Lower lobe of right lung (tissue), 2 donors: ENCODE measurements at regions not wholly inside any gene's neighbourhood (a gene's known extent, or its start where the extent isn't known, plus 50 kb on each side); places are given as distances from the start of the nearest gene placed in this dataset.

ENCODE experiments used
- ATAC-seq, 2 donors: fragments of 200-7000 bp; cut with Tn5 transposase; one replicate each; pipeline ENCODE4 v1.9.1; 2020 to 2022; ENCODE audit warnings: mild to moderate bottlenecking in 2 of 2, moderate library complexity in 2 of 2
- DNase-seq: peaks from one replicate; pipeline ENCODE4 v3.0.0-alpha.2; 2020
- H3K27ac ChIP-seq: fragments of 200-600 bp; one replicate; pipeline ENCODE4 v1.8.0; 2022
- H3K27me3 ChIP-seq: fragments of 200-600 bp; one replicate; pipeline ENCODE4 v1.8.0; 2022; ENCODE audit warnings: low read depth
- H3K36me3 ChIP-seq: fragments of 200-600 bp; one replicate; pipeline ENCODE4 v1.8.0; 2022; ENCODE audit warnings: mild to moderate bottlenecking
- H3K4me1 ChIP-seq: fragments of 200-600 bp; one replicate; pipeline ENCODE4 v1.8.0; 2022
- H3K4me3 ChIP-seq: fragments of 200-600 bp; one replicate; pipeline ENCODE4 v1.8.0; 2022; ENCODE audit warnings: mild to moderate bottlenecking
- H3K9me3 ChIP-seq: fragments of 200-600 bp; one replicate; pipeline ENCODE4 v1.8.0; 2022
- CTCF ChIP-seq: fragments of 200-600 bp; IDR thresholded peaks from one replicate; pipeline ENCODE4 v1.8.0; 2022; ENCODE audit warnings: antibody characterized with exemption, mild to moderate bottlenecking
- intact Hi-C: fragments of 100-400 bp; cut with DNase I; formaldehyde crosslinking; loops from one replicate; pipeline ENCODE4 v1.11.0; 2022
- donor health status: DM: no; HTN: yes; CAD: no; lungs with severe emphysema.

- ATAC-seq (no peak), DNase-seq (no peak)
- no peak overlapping the region for H3K4me3 ChIP-seq
- H3K27ac ChIP-seq, result no peak overlapping the region
- peaks cover 10% of the 10 kb centered on the region for H3K4me1 ChIP-seq
- H3K27me3 ChIP-seq, result no peaks in the 10 kb centered on the region
- H3K9me3 ChIP-seq, result no peaks in the 10 kb centered on the region
- intact Hi-C loops, result no loop called here
- H3K36me3 ChIP-seq, result no peaks in the 10 kb centered on the region
- TF ChIP-seq CTCF, result no peak
Measured at GRCh38 chr10:50999163-50999562, 75.1 kb upstream of the PRKG1 start.

- H3K4me1 ChIP-seq, result peaks cover 10% of the 10 kb centered on the region
- H3K9me3 ChIP-seq, result no peaks in the 10 kb centered on the region
- H3K27me3 ChIP-seq, result no peaks in the 10 kb centered on the region
- ATAC-seq, result no peak
- no peak overlapping the region for H3K4me3 ChIP-seq
- no peak for TF ChIP-seq CTCF
- intact Hi-C loops, result no loop called here
- H3K27ac ChIP-seq, result peak overlapping the region; percentile 4
- no peaks in the 10 kb centered on the region for H3K36me3 ChIP-seq
- DNase-seq, result no peak
Measured at GRCh38 chr10:51000164-51000563, 74.1 kb upstream of the PRKG1 start.

- intact Hi-C loops, result no loop called here
- DNase-seq, result no peak
- no peak overlapping the region for H3K27ac ChIP-seq
- H3K4me1 ChIP-seq, result peaks cover 10% of the 10 kb centered on the region
- TF ChIP-seq CTCF, result no peak
- H3K27me3 ChIP-seq, result no peaks in the 10 kb centered on the region
- no peak for ATAC-seq
- no peaks in the 10 kb centered on the region for H3K9me3 ChIP-seq
- no peak overlapping the region for H3K4me3 ChIP-seq
- H3K36me3 ChIP-seq, result no peaks in the 10 kb centered on the region
Measured at GRCh38 chr10:51000976-51001375, 73.3 kb upstream of the PRKG1 start.

GRCh38 chr10:51001587-51001986 is 72.7 kb upstream of the PRKG1 start:
- Histone ChIP-seq H3K9me3 (no peaks in the 10 kb centered on the region), H3K4me1 (peaks cover 10% of the 10 kb centered on the region), H3K27me3 (no peaks in the 10 kb centered on the region), H3K36me3 (no peaks in the 10 kb centered on the region), H3K4me3 (no peak overlapping the region), H3K27ac (no peak overlapping the region)
- intact Hi-C loops, result no loop called here
- DNase-seq (no peak), ATAC-seq (peak in 1 of 2 donors; percentile 67)
- TF ChIP-seq CTCF, result peak; percentile 57

- H3K27ac ChIP-seq, result no peak overlapping the region
- no peak overlapping the region for H3K4me3 ChIP-seq
- no peak for TF ChIP-seq CTCF
- H3K4me1 ChIP-seq, result peaks cover 9% of the 10 kb centered on the region
- H3K27me3 ChIP-seq, result no peaks in the 10 kb centered on the region
- H3K36me3 ChIP-seq, result no peaks in the 10 kb centered on the region
- ATAC-seq (no peak), DNase-seq (no peak)
- intact Hi-C loops, result no loop called here
- H3K9me3 ChIP-seq, result no peaks in the 10 kb centered on the region
Measured at GRCh38 chr10:51002469-51002868, 71.8 kb upstream of the PRKG1 start.

GRCh38 chr10:51004776-51005175 is 69.5 kb upstream of the PRKG1 start:
- ATAC-seq (no peak), DNase-seq (no peak)
- no peak for TF ChIP-seq CTCF
- H3K27ac ChIP-seq, result no peak overlapping the region
- no peaks in the 10 kb centered on the region for H3K36me3 ChIP-seq
- H3K4me1 ChIP-seq, result no peaks in the 10 kb centered on the region
- no peak overlapping the region for H3K4me3 ChIP-seq
- intact Hi-C loops, result no loop called here
- H3K9me3 ChIP-seq, result no peaks in the 10 kb centered on the region
- H3K27me3 ChIP-seq, result no peaks in the 10 kb centered on the region
